ENCODE measurements at regions not wholly inside any gene's neighbourhood (a gene's known extent, or its start where the extent isn't known, plus 50 kb on each side); places are given as distances from the start of the nearest gene placed in this dataset.

- no peak overlapping the region for H3K27ac Mint-ChIP-seq
- no peaks in the 10 kb centered on the region for H3K36me3 Mint-ChIP-seq
- no peak overlapping the region for H3K4me3 Mint-ChIP-seq
- no peaks in the 10 kb centered on the region for H3K4me1 Mint-ChIP-seq
- no peak for TF ChIP-seq CTCF (IDR thresholded peaks at IDR 0.05)
- H3K9me3 Mint-ChIP-seq, result no peaks in the 10 kb centered on the region
- no peak for DNase-seq
- Histone ChIP-seq H3K36me3 (ENCODE audit: control insufficient read depth, insufficient read depth, low read length) (no peaks in the 10 kb centered on the region), H3K4me1 (ENCODE audit: control insufficient read depth, insufficient read depth, low read length) (no peaks in the 10 kb centered on the region), H3K4me3 (ENCODE audit: low read length) (no peak overlapping the region), H3K9me3 (ENCODE audit: control insufficient read depth, insufficient read depth, low read length) (no peaks in the 10 kb centered on the region), H3K27ac (ENCODE audit: low read length) (no peak overlapping the region), H3K27me3 (ENCODE audit: control insufficient read depth, insufficient read depth, low read length) (peaks cover 2% of the 10 kb centered on the region)
- no peaks in the 10 kb centered on the region for H3K27me3 Mint-ChIP-seq (ENCODE audit: low read depth in 2 of 2)
- WGBS (ENCODE audit: insufficient coverage), result 73% methylated on average over 1 of the region's 1 CpG
- ATAC-seq, result no peak
- intact Hi-C loops (cut with micrococcal nuclease), result no loop called here
Measured at GRCh38 chr18:44238911-44239310, 441.8 kb upstream of the SETBP1 start.

GRCh38 chr18:44241020-44241419, 439.7 kb upstream of the SETBP1 start:
- Histone ChIP-seq H3K27me3 (ENCODE audit: control insufficient read depth, insufficient read depth, low read length) (peaks cover 2% of the 10 kb centered on the region), H3K4me3 (ENCODE audit: low read length) (no peak overlapping the region), H3K9me3 (ENCODE audit: control insufficient read depth, insufficient read depth, low read length) (no peaks in the 10 kb centered on the region), H3K27ac (ENCODE audit: low read length) (no peak overlapping the region), H3K4me1 (ENCODE audit: control insufficient read depth, insufficient read depth, low read length) (no peaks in the 10 kb centered on the region), H3K36me3 (ENCODE audit: control insufficient read depth, insufficient read depth, low read length) (no peaks in the 10 kb centered on the region)
- TF ChIP-seq CTCF (IDR thresholded peaks at IDR 0.05), result no peak
- Mint-ChIP-seq H3K9me3 (no peaks in the 10 kb centered on the region), H3K27me3 (ENCODE audit: low read depth in 2 of 2) (peaks cover 0 to 5% of the 10 kb centered on the region in 2 donors), H3K4me1 (no peaks in the 10 kb centered on the region), H3K27ac (no peak overlapping the region), H3K4me3 (no peak overlapping the region), H3K36me3 (no peaks in the 10 kb centered on the region)
- WGBS (ENCODE audit: insufficient coverage), result 95% methylated on average over 5 of the region's 5 CpGs
- DNase-seq (no peak), ATAC-seq (no peak)
- intact Hi-C loops (cut with micrococcal nuclease), result no loop called here

GRCh38 chr18:44245019-44245418, 435.7 kb upstream of the SETBP1 start:
- H3K9me3 Mint-ChIP-seq, result no peaks in the 10 kb centered on the region
- WGBS (ENCODE audit: insufficient coverage), result 60% methylated on average over 1 of the region's 3 CpGs
- no peaks in the 10 kb centered on the region for H3K4me1 ChIP-seq (ENCODE audit: control insufficient read depth, insufficient read depth, low read length)
- ATAC-seq (no peak), DNase-seq (no peak)
- H3K4me3 Mint-ChIP-seq, result no peak overlapping the region
- H3K27me3 ChIP-seq (ENCODE audit: control insufficient read depth, insufficient read depth, low read length), result peaks cover 2% of the 10 kb centered on the region
- H3K27me3 Mint-ChIP-seq (ENCODE audit: low read depth in 2 of 2), result peaks cover 0 to 7% of the 10 kb centered on the region in 2 donors
- no peaks in the 10 kb centered on the region for H3K36me3 Mint-ChIP-seq
- H3K4me1 Mint-ChIP-seq, result no peaks in the 10 kb centered on the region
- no peaks in the 10 kb centered on the region for H3K9me3 ChIP-seq (ENCODE audit: control insufficient read depth, insufficient read depth, low read length)
- no peaks in the 10 kb centered on the region for H3K36me3 ChIP-seq (ENCODE audit: control insufficient read depth, insufficient read depth, low read length)
- no peak overlapping the region for H3K4me3 ChIP-seq (ENCODE audit: low read length)
- intact Hi-C loops (cut with micrococcal nuclease), result no loop called here
- no peak for TF ChIP-seq CTCF (IDR thresholded peaks at IDR 0.05)
- no peak overlapping the region for H3K27ac ChIP-seq (ENCODE audit: low read length)
- no peak overlapping the region for H3K27ac Mint-ChIP-seq

GRCh38 chr18:44246001-44246400, 434.7 kb upstream of the SETBP1 start:
- Mint-ChIP-seq H3K27ac (no peak overlapping the region), H3K9me3 (no peaks in the 10 kb centered on the region), H3K4me1 (no peaks in the 10 kb centered on the region), H3K36me3 (no peaks in the 10 kb centered on the region), H3K27me3 (ENCODE audit: low read depth in 2 of 2) (peaks cover 0 to 7% of the 10 kb centered on the region in 2 donors), H3K4me3 (no peak overlapping the region)
- H3K9me3 ChIP-seq (ENCODE audit: control insufficient read depth, insufficient read depth, low read length), result no peaks in the 10 kb centered on the region
- 89% methylated on average over 2 of the region's 2 CpGs for WGBS (ENCODE audit: insufficient coverage)
- no peaks in the 10 kb centered on the region for H3K4me1 ChIP-seq (ENCODE audit: control insufficient read depth, insufficient read depth, low read length)
- peaks cover 2% of the 10 kb centered on the region for H3K27me3 ChIP-seq (ENCODE audit: control insufficient read depth, insufficient read depth, low read length)
- H3K4me3 ChIP-seq (ENCODE audit: low read length), result no peak overlapping the region
- DNase-seq, result no peak
- no peak for ATAC-seq
- no peak for TF ChIP-seq CTCF (IDR thresholded peaks at IDR 0.05)
- no peak overlapping the region for H3K27ac ChIP-seq (ENCODE audit: low read length)
- no peaks in the 10 kb centered on the region for H3K36me3 ChIP-seq (ENCODE audit: control insufficient read depth, insufficient read depth, low read length)
- intact Hi-C loops (cut with micrococcal nuclease), result no loop called here

All from natural killer cell (primary cell).